IPS-18c (cell line): ENCODE measurements at regions not wholly inside any gene's neighbourhood (a gene's known extent, or its start where the extent isn't known, plus 50 kb on each side); places are given as distances from the start of the nearest gene placed in this dataset.

Experiments used
- H3K4me3 ChIP-seq: 2 replicates; pipeline ENCODE4 v1.7.0; 2013; ENCODE audit warnings: low read depth, mild to moderate bottlenecking, low read length, moderate library complexity; ENCODE audit not compliant: insufficient read depth
- H3K9me3 ChIP-seq: one replicate; pipeline ENCODE4 v1.6.1; 2013; ENCODE audit warnings: mild to moderate bottlenecking, low read length, moderate library complexity; ENCODE audit not compliant: control insufficient read depth, insufficient read depth

- Histone ChIP-seq H3K4me3 (no peak overlapping the region), H3K9me3 (no peaks in the 10 kb centered on the region)
Observed at GRCh38 chr5:68161156-68161555, 54.4 kb upstream of the PIK3R1 start.

- Histone ChIP-seq H3K9me3 (no peaks in the 10 kb centered on the region), H3K4me3 (no peak overlapping the region)
Observed at GRCh38 chr5:68159224-68159951, 56.2 kb upstream of the PIK3R1 start.

- no peaks in the 10 kb centered on the region for H3K9me3 ChIP-seq
- H3K4me3 ChIP-seq = no peak overlapping the region
Observed at GRCh38 chr5:68155940-68156339, 59.6 kb upstream of the PIK3R1 start.

- Histone ChIP-seq H3K9me3 (no peaks in the 10 kb centered on the region), H3K4me3 (no peak overlapping the region)
Observed at GRCh38 chr5:68154119-68154857, 61.3 kb upstream of the PIK3R1 start.

- H3K4me3 ChIP-seq = no peak overlapping the region
- H3K9me3 ChIP-seq = no peaks in the 10 kb centered on the region
Observed at GRCh38 chr5:68151812-68152211, 63.7 kb upstream of the PIK3R1 start.

GRCh38 chr5:68149189-68149588 is 66.4 kb upstream of the PIK3R1 start:
- Histone ChIP-seq H3K9me3 (peaks cover 2% of the 10 kb centered on the region), H3K4me3 (no peak overlapping the region)

- no peak overlapping the region for H3K4me3 ChIP-seq
- H3K9me3 ChIP-seq = peaks cover 3% of the 10 kb centered on the region
Observed at GRCh38 chr5:68148096-68148495, 67.5 kb upstream of the PIK3R1 start.

- H3K9me3 ChIP-seq = peaks cover 3% of the 10 kb centered on the region
- no peak overlapping the region for H3K4me3 ChIP-seq
Observed at GRCh38 chr5:68147659-68148058, 67.9 kb upstream of the PIK3R1 start.

GRCh38 chr5:68141494-68141893 is 74.1 kb upstream of the PIK3R1 start:
- peaks cover 3% of the 10 kb centered on the region for H3K9me3 ChIP-seq
- no peak overlapping the region for H3K4me3 ChIP-seq

- no peak overlapping the region for H3K4me3 ChIP-seq
- peaks cover 3% of the 10 kb centered on the region for H3K9me3 ChIP-seq
Observed at GRCh38 chr5:68140763-68141162, 74.8 kb upstream of the PIK3R1 start.

GRCh38 chr5:68139611-68140441 is 75.7 kb upstream of the PIK3R1 start:
- H3K9me3 ChIP-seq = peaks cover 3% of the 10 kb centered on the region
- H3K4me3 ChIP-seq = no peak overlapping the region

GRCh38 chr5:68137511-68138140 is 77.9 kb upstream of the PIK3R1 start:
- H3K9me3 ChIP-seq = no peaks in the 10 kb centered on the region
- no peak overlapping the region for H3K4me3 ChIP-seq

GRCh38 chr5:68134669-68135313 is 80.8 kb upstream of the PIK3R1 start:
- Histone ChIP-seq H3K9me3 (no peaks in the 10 kb centered on the region), H3K4me3 (no peak overlapping the region)

- no peaks in the 10 kb centered on the region for H3K9me3 ChIP-seq
Observed at GRCh38 chr5:68134033-68134668, 81.4 kb upstream of the PIK3R1 start.

GRCh38 chr5:68130253-68130652 is 85.3 kb upstream of the PIK3R1 start:
- H3K9me3 ChIP-seq = no peaks in the 10 kb centered on the region
- H3K4me3 ChIP-seq = no peak overlapping the region

More at GRCh38 chr5:68134033-68134668, 81.4 kb upstream of the PIK3R1 start:
- H3K4me3 ChIP-seq = no peak overlapping the region

GRCh38 chr5:68129364-68129763 is 86.2 kb upstream of the PIK3R1 start:
- no peaks in the 10 kb centered on the region for H3K9me3 ChIP-seq

More at GRCh38 chr5:68129364-68129763, 86.2 kb upstream of the PIK3R1 start:
- no peak overlapping the region for H3K4me3 ChIP-seq
